Colonic mucosa (tissue), 4 donors: ENCODE measurements at regions not wholly inside any gene's neighbourhood (a gene's known extent, or its start where the extent isn't known, plus 50 kb on each side); places are given as distances from the start of the nearest gene placed in this dataset.

ENCODE experiments used
- DNase-seq: peaks from one replicate; pipeline ENCODE4 v3.0.0-alpha.2; 2020
- H3K27ac ChIP-seq: fragments of 200-600 bp; one replicate; pipeline ENCODE4 v1.8.0; 2021
- H3K27me3 ChIP-seq: fragments of 200-600 bp; one replicate; pipeline ENCODE4 v1.8.0; 2021
- H3K36me3 ChIP-seq: fragments of 200-600 bp; one replicate; pipeline ENCODE4 v1.8.0; 2021
- H3K4me1 ChIP-seq: fragments of 200-600 bp; one replicate; pipeline ENCODE4 v1.8.0; 2021; ENCODE audit warnings: mild to moderate bottlenecking
- H3K4me3 ChIP-seq: fragments of 200-600 bp; one replicate; pipeline ENCODE4 v1.8.0; 2021
- H3K9ac ChIP-seq, 2 donors: one replicate each; pipeline ENCODE4 v1.7.0; 2013; ENCODE audit warnings: control low read depth in 2 of 2, low read depth in 2 of 2, low read length in 2 of 2
- H3K9me3 ChIP-seq: fragments of 200-600 bp; one replicate; pipeline ENCODE4 v1.8.0; 2021
- CTCF ChIP-seq: fragments of 200-600 bp; IDR thresholded peaks from one replicate; pipeline ENCODE4 v1.8.0; 2022; ENCODE audit warnings: antibody characterized with exemption, mild to moderate bottlenecking
- intact Hi-C: fragments of 100-400 bp; cut with DNase I; formaldehyde crosslinking; loops from one replicate; pipeline ENCODE4 v1.14.1; 2022
- donor health status: healthy.
- donor health status: DM: no; HTN: no; CAD: no.
- donor health status: DM: no; HTN: no; CAD: no.

- H3K4me3 ChIP-seq = no peak overlapping the region
- H3K36me3 ChIP-seq = no peaks in the 10 kb centered on the region
- intact Hi-C loops = loop anchor here (5.0 kb wide), 1 partner anchor 111 kb away; the partner anchor contains the start of gene BCL6B
- no peaks in the 10 kb centered on the region for H3K4me1 ChIP-seq
- no peak for DNase-seq
- H3K9ac ChIP-seq = no peak overlapping the region
- H3K9me3 ChIP-seq = no peaks in the 10 kb centered on the region
- no peaks in the 10 kb centered on the region for H3K27me3 ChIP-seq
- H3K27ac ChIP-seq = no peak overlapping the region
- peak; percentile 73 for TF ChIP-seq CTCF
These were observed 79.6 kb upstream of the TEKT1 start for GRCh38 chr17:6910987-6911603.

- TF ChIP-seq CTCF = no peak
- no peaks in the 10 kb centered on the region for H3K4me1 ChIP-seq
- no peaks in the 10 kb centered on the region for H3K36me3 ChIP-seq
- H3K9me3 ChIP-seq = no peaks in the 10 kb centered on the region
- H3K27me3 ChIP-seq = no peaks in the 10 kb centered on the region
- H3K9ac ChIP-seq = no peak overlapping the region
- no peak overlapping the region for H3K4me3 ChIP-seq
- DNase-seq = no peak
- H3K27ac ChIP-seq = no peak overlapping the region
- intact Hi-C loops = loop anchor here (5.0 kb wide), 1 partner anchor 110 kb away; the partner anchor contains the start of gene BCL6B
These were observed 80.9 kb upstream of the TEKT1 start for GRCh38 chr17:6912110-6913051.

GRCh38 chr17:6913608-6914443 is 82.0 kb upstream of the ALOX12 start:
- intact Hi-C loops = loop anchor here (2.0 to 5.0 kb wide), 2 partner anchors 93 to 108 kb away; partner anchors contain the start of gene BCL6B
- peak; percentile 70 for TF ChIP-seq CTCF
- Histone ChIP-seq H3K4me1 (no peaks in the 10 kb centered on the region), H3K27ac (no peak overlapping the region), H3K36me3 (no peaks in the 10 kb centered on the region), H3K27me3 (no peaks in the 10 kb centered on the region), H3K9ac (peak overlapping the region in 1 of 2 donors; percentile 50), H3K4me3 (peak overlapping the region; percentile 14), H3K9me3 (no peaks in the 10 kb centered on the region)
- DNase-seq = peak; percentile 78

GRCh38 chr17:6914711-6915110 is 81.1 kb upstream of the ALOX12 start:
- Histone ChIP-seq H3K9ac (no peak overlapping the region), H3K4me3 (no peak overlapping the region), H3K27ac (no peak overlapping the region), H3K27me3 (no peaks in the 10 kb centered on the region), H3K36me3 (no peaks in the 10 kb centered on the region), H3K4me1 (no peaks in the 10 kb centered on the region), H3K9me3 (no peaks in the 10 kb centered on the region)
- TF ChIP-seq CTCF = no peak
- intact Hi-C loops = loop anchor here (2.0 to 5.0 kb wide), 2 partner anchors 92 to 108 kb away; partner anchors contain the start of gene BCL6B
- DNase-seq = no peak

- intact Hi-C loops = loop anchor here (2.0 kb wide), 1 partner anchor 91 kb away; no protein-coding TSS in a partner anchor
- Histone ChIP-seq H3K27me3 (no peaks in the 10 kb centered on the region), H3K9ac (no peak overlapping the region), H3K4me3 (no peak overlapping the region), H3K4me1 (no peaks in the 10 kb centered on the region), H3K36me3 (no peaks in the 10 kb centered on the region), H3K27ac (no peak overlapping the region), H3K9me3 (no peaks in the 10 kb centered on the region)
- DNase-seq = no peak
- no peak for TF ChIP-seq CTCF
These were observed 80.2 kb upstream of the ALOX12 start for GRCh38 chr17:6915620-6916019.
